ENCODE measurements at regions not wholly inside any gene's neighbourhood (a gene's known extent, or its start where the extent isn't known, plus 50 kb on each side); places are given as distances from the start of the nearest gene placed in this dataset.

DNA sequence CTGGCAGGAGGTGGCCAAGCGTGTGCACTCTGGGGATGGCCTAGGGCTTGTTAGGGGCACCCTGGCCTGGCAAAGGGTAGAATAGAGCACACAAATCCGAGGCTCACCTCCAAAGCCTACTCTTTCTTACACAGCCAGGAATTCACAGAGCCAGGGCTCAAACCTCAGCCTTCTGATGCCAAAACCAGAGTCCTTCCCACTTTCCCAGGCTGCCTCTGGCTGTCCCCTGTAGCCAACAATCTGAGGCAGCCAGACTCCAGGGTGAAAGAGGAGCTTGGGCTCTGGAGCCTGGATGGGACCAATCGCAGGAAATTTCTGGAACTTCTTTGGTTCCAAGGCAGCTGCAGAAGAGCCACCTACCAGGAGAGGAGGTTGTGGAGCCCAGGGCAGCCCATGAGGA lies 127.9 kb downstream of the COPRS start:
- TF ChIP-seq CTCF (tag by site-specific recombination; IDR thresholded peaks at IDR 0.05), result no peak
- TF ChIP-seq, protein P1, sequence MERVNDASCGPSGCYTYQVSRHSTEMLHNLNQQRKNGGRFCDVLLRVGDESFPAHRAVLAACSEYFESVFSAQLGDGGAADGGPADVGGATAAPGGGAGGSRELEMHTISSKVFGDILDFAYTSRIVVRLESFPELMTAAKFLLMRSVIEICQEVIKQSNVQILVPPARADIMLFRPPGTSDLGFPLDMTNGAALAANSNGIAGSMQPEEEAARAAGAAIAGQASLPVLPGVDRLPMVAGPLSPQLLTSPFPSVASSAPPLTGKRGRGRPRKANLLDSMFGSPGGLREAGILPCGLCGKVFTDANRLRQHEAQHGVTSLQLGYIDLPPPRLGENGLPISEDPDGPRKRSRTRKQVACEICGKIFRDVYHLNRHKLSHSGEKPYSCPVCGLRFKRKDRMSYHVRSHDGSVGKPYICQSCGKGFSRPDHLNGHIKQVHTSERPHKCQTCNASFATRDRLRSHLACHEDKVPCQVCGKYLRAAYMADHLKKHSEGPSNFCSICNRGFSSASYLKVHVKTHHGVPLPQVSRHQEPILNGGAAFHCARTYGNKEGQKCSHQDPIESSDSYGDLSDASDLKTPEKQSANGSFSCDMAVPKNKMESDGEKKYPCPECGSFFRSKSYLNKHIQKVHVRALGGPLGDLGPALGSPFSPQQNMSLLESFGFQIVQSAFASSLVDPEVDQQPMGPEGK (tag by site-specific recombination; IDR thresholded peaks at IDR 0.05), result no peak
- no peak for TF ChIP-seq KLF10 (tag by site-specific recombination; IDR thresholded peaks at IDR 0.05)
- no peak for TF ChIP-seq ZNF280D (tag by site-specific recombination; IDR thresholded peaks at IDR 0.05)
- no peak for TF ChIP-seq ZNF433 (tag by site-specific recombination; IDR thresholded peaks at IDR 0.05; ENCODE audit: low read depth)
- TF ChIP-seq, protein P2, sequence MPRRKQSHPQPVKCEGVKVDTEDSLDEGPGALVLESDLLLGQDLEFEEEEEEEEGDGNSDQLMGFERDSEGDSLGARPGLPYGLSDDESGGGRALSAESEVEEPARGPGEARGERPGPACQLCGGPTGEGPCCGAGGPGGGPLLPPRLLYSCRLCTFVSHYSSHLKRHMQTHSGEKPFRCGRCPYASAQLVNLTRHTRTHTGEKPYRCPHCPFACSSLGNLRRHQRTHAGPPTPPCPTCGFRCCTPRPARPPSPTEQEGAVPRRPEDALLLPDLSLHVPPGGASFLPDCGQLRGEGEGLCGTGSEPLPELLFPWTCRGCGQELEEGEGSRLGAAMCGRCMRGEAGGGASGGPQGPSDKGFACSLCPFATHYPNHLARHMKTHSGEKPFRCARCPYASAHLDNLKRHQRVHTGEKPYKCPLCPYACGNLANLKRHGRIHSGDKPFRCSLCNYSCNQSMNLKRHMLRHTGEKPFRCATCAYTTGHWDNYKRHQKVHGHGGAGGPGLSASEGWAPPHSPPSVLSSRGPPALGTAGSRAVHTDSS (tag by site-specific recombination; IDR thresholded peaks at IDR 0.05), result no peak
- TF ChIP-seq, protein P3, sequence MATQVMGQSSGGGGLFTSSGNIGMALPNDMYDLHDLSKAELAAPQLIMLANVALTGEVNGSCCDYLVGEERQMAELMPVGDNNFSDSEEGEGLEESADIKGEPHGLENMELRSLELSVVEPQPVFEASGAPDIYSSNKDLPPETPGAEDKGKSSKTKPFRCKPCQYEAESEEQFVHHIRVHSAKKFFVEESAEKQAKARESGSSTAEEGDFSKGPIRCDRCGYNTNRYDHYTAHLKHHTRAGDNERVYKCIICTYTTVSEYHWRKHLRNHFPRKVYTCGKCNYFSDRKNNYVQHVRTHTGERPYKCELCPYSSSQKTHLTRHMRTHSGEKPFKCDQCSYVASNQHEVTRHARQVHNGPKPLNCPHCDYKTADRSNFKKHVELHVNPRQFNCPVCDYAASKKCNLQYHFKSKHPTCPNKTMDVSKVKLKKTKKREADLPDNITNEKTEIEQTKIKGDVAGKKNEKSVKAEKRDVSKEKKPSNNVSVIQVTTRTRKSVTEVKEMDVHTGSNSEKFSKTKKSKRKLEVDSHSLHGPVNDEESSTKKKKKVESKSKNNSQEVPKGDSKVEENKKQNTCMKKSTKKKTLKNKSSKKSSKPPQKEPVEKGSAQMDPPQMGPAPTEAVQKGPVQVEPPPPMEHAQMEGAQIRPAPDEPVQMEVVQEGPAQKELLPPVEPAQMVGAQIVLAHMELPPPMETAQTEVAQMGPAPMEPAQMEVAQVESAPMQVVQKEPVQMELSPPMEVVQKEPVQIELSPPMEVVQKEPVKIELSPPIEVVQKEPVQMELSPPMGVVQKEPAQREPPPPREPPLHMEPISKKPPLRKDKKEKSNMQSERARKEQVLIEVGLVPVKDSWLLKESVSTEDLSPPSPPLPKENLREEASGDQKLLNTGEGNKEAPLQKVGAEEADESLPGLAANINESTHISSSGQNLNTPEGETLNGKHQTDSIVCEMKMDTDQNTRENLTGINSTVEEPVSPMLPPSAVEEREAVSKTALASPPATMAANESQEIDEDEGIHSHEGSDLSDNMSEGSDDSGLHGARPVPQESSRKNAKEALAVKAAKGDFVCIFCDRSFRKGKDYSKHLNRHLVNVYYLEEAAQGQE (tag by site-specific recombination; IDR thresholded peaks at IDR 0.05), result no peak
- no peak for TF ChIP-seq ZNF114 (tag by site-specific recombination; IDR thresholded peaks at IDR 0.05)

Measured in HEK293 (cell line).